GM23338 (cell line): ENCODE measurements at regions not wholly inside any gene's neighbourhood (a gene's known extent, or its start where the extent isn't known, plus 50 kb on each side); places are given as distances from the start of the nearest gene placed in this dataset.
A peak's percentile ranks its signal among the peaks of the same experiment; 100 is the strongest.

Source experiments
- ATAC-seq: fragments of 200-7000 bp; cut with Tn5 transposase; 3 replicates; pipeline ENCODE4 v1.9.1; 2020
- DNase-seq: peaks from one replicate; pipeline ENCODE4 v3.0.0-alpha.2; 2015; ENCODE audit warnings: low spot score
- H2AFZ ChIP-seq: fragments of 200-600 bp; sonication (generic); 2 replicates; pipeline ENCODE4 v1.8.0; 2016; ENCODE audit warnings: antibody characterized with exemption, mild to moderate bottlenecking, moderate library complexity
- H3F3A ChIP-seq: fragments of 200-600 bp; sonication (generic); replicated peaks from 2 replicates; pipeline ENCODE4 v1.8.0; 2017; ENCODE audit warnings: antibody characterized with exemption, mixed run types, low read depth
- H3K27ac ChIP-seq: fragments of 200-600 bp; sonication (generic); 2 replicates; pipeline ENCODE4 v1.6.1; 2016; ENCODE audit warnings: low read depth
- H3K27me3 ChIP-seq: fragments of 200-600 bp; sonication (generic); 2 replicates; pipeline ENCODE4 v1.8.0; 2016; ENCODE audit warnings: mild to moderate bottlenecking, mixed run types, moderate library complexity; ENCODE audit not compliant: insufficient read depth
- H3K36me3 ChIP-seq: fragments of 200-600 bp; sonication (generic); 2 replicates; pipeline ENCODE4 v1.8.0; 2016; ENCODE audit warnings: mild to moderate bottlenecking; ENCODE audit not compliant: insufficient read depth
- H3K4me1 ChIP-seq: fragments of 200-600 bp; sonication (generic); 2 replicates; pipeline ENCODE4 v1.8.0; 2016; ENCODE audit warnings: mild to moderate bottlenecking, moderate library complexity; ENCODE audit not compliant: insufficient read depth
- H3K4me2 ChIP-seq: fragments of 200-600 bp; sonication (generic); 2 replicates; pipeline ENCODE4 v1.7.1; 2017; ENCODE audit warnings: mixed run types
- H3K4me3 ChIP-seq: fragments of 200-600 bp; sonication (generic); 2 replicates; pipeline ENCODE4 v1.6.1; 2016; ENCODE audit warnings: mixed run types
- H3K79me2 ChIP-seq: fragments of 200-600 bp; sonication (generic); replicated peaks from 2 replicates; pipeline ENCODE4 v1.8.0; 2017; ENCODE audit warnings: mild to moderate bottlenecking; ENCODE audit not compliant: insufficient read depth
- H3K9me2 ChIP-seq: fragments of 200-600 bp; sonication (generic); 2 replicates; pipeline ENCODE4 v1.8.0; 2017; ENCODE audit not compliant: insufficient read depth
- H4K20me1 ChIP-seq: fragments of 200-600 bp; sonication (generic); replicated peaks from 2 replicates; pipeline ENCODE4 v1.8.0; 2017; ENCODE audit warnings: mild to moderate bottlenecking; ENCODE audit not compliant: insufficient read depth
- H3K27ac Mint-ChIP-seq: 2 replicates; pipeline ENCODE4 v1.8.0; 2020; ENCODE audit warnings: inconsistent platforms, mild to moderate bottlenecking, moderate library complexity, mixed read lengths
- H3K27me3 Mint-ChIP-seq: 3 replicates; pipeline ENCODE4 v1.8.0; 2022; ENCODE audit warnings: low read depth, mild to moderate bottlenecking, moderate library complexity, mixed read lengths, inconsistent platforms; ENCODE audit not compliant: insufficient read depth, poor library complexity
- H3K36me3 Mint-ChIP-seq: 3 replicates; pipeline ENCODE4 v1.8.0; 2021; ENCODE audit warnings: low read depth, mild to moderate bottlenecking, inconsistent platforms, moderate library complexity, mixed read lengths
- H3K4me1 Mint-ChIP-seq: 3 replicates; pipeline ENCODE4 v1.8.0; 2020; ENCODE audit warnings: mild to moderate bottlenecking, inconsistent platforms, mixed read lengths
- H3K4me3 Mint-ChIP-seq: 3 replicates; pipeline ENCODE4 v1.8.0; 2021; ENCODE audit warnings: moderate library complexity, mild to moderate bottlenecking, inconsistent platforms, mixed read lengths
- H3K9me3 Mint-ChIP-seq: 3 replicates; pipeline ENCODE4 v1.8.0; 2020; ENCODE audit warnings: moderate library complexity, mild to moderate bottlenecking, inconsistent platforms, mixed read lengths
- CREB1 ChIP-seq: fragments of 250-450 bp; sonication (Bioruptor Pico); IDR thresholded peaks from 2 replicates; pipeline ENCODE4 v1.5.0; 2020; ENCODE audit warnings: low read depth, mild to moderate bottlenecking, moderate library complexity
- CTCF ChIP-seq, 2 experiments: fragments of 200-600 bp in 1 of 2; sonication (generic) in 1 of 2; conservative IDR thresholded peaks; 2 replicates each; pipeline versions ENCODE4 v1.5.1 to v1.6.1; 2016 to 2017; ENCODE audit warnings: antibody characterized with exemption in 2 of 2, low read depth in 2 of 2, mild to moderate bottlenecking in 2 of 2, moderate library complexity in 1 of 2
- REST ChIP-seq: IDR thresholded peaks from one replicate; pipeline ENCODE4 v1.6.1; 2018; ENCODE audit warnings: antibody characterized with exemption; ENCODE audit not compliant: unreplicated experiment
- STAT1 ChIP-seq: IDR thresholded peaks from one replicate; pipeline ENCODE4 v1.6.1; 2016; ENCODE audit warnings: antibody characterized with exemption; ENCODE audit not compliant: unreplicated experiment
- ZNF331 ChIP-seq: fragments of 250-450 bp; sonication (Bioruptor Pico); IDR thresholded peaks from 2 replicates; pipeline ENCODE4 v1.5.0; 2020; ENCODE audit warnings: low read depth, mild to moderate bottlenecking, moderate library complexity
- TF ChIP-seq, protein P1 (sequence below): IDR thresholded peaks from 2 replicates; pipeline ENCODE4 v1.6.1; 2016; ENCODE audit warnings: antibody characterized with exemption

DNA sequence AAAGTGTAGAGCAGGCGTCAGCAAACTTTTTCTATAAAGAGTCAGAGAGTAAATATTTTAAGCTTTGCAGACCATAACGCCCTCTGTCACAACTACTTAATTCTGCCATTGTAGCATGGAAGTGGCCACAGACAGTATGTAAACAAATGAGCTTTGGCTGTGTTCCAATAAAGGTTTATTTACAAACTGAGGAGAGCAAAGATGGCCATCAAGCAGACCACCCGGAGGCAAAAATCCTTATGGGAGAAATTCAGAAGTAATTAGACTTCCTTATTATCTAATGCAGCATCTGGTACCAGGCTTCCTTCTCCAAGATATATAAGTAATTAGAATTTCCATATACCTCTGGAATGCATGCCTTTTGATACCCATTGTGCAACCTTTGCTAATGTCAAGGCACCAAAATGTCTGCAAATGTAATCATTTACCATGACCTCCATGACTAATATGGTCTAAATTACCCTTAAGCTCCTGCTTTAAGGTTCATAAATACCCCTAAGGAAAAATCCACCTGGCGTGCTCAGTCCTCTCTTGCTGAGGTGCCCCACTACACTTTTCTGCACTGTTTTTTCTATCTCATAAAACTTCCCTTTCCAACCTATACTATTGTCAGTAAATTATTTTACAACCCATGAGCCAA lies 377.8 kb downstream of the MATN1 start (continued):
- no peak for TF ChIP-seq CTCF (conservative IDR thresholded peaks at IDR 0.05; ENCODE audit: low read depth in 2 of 2)

DNA sequence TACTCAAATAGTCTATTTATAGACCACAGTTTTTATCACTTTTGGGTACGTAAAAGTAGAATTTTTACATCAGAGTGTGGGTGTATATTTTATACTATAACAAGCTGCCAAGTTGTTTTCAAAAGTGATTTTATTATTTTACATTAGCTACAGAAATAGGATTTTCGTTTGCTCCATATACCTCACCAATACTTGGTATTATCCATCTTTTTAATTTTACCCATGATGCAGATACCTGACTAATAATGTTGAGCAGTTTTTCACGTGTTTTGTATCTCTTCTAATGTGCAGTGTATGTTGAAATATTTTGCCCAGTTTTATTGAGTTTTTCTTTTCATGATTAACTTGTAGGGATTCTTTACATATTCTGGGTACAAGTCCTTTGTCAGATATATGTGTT lies 379.8 kb downstream of the MATN1 start:
- H3F3A ChIP-seq = no peaks in the 10 kb centered on the region
- H3K27me3 ChIP-seq = no peaks in the 10 kb centered on the region
- H3K4me3 ChIP-seq = no peak overlapping the region
- H3K4me3 Mint-ChIP-seq = no peak overlapping the region
- H3K4me1 ChIP-seq = peaks cover 21% of the 10 kb centered on the region
- peaks cover 4% of the 10 kb centered on the region; the same call in 2 of the 3 replicates for H3K4me1 Mint-ChIP-seq
- H3K27ac ChIP-seq = no peak overlapping the region
- H4K20me1 ChIP-seq = no peaks in the 10 kb centered on the region
- H3K27ac Mint-ChIP-seq = no peak overlapping the region
- H3K79me2 ChIP-seq = no peaks in the 10 kb centered on the region
- no peak overlapping the region for H3K4me2 ChIP-seq
- no peak for TF ChIP-seq ZNF331 (CRISPR knock-in tag)
- H3K9me3 Mint-ChIP-seq = peaks cover 7% of the 10 kb centered on the region
- H3K36me3 Mint-ChIP-seq = peaks cover 2% of the 10 kb centered on the region; the same call in 1 of the 3 replicates
- H3K36me3 ChIP-seq = no peaks in the 10 kb centered on the region
- no peak for DNase-seq
- no peak for ATAC-seq
- no peak overlapping the region for H2AFZ ChIP-seq
- H3K27me3 Mint-ChIP-seq = peaks cover 3% of the 10 kb centered on the region
- peaks cover 8% of the 10 kb centered on the region; the same call in 1 of the 2 replicates for H3K9me2 ChIP-seq

DNA sequence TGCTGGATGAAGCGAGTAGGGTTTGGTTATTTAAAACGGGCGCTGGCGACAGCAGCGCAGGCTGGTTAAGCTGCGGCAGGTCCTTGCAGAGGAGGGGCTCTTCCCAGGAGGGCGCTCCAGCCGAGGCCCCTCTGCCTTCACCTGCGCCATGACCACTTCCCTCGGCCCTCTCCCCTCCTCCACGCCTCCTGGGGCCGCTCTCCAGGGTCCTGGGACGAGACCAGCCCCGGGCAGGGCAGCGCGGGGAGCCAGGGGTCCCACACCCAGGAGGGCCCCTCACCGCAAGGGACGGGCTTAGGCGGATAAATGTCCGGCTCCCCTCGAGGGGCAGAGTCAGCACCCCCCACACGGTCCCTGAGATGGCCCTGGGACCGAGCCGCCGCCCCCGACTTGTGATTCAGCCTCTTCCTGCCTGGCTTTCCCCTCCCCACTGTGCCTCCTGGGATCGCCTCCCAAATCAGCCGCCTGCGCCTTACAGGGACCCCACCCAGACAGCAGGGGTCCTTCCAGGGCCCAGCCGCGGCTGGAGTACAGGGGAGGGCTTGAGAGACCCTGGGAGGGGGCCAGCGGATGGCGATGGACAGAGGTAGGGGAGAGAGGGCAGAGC lies 380.7 kb downstream of the MATN1 start:
- peak overlapping the region; percentile 34; the same call in 2 of the 3 replicates for H3K4me3 Mint-ChIP-seq
- H3K4me1 ChIP-seq = peaks cover 21% of the 10 kb centered on the region
- no peaks in the 10 kb centered on the region for H3F3A ChIP-seq
- H3K9me2 ChIP-seq = peaks cover 16% of the 10 kb centered on the region; the same call in 1 of the 2 replicates
- H3K27me3 ChIP-seq = no peaks in the 10 kb centered on the region
- no peaks in the 10 kb centered on the region for H3K36me3 Mint-ChIP-seq
- H3K4me2 ChIP-seq = peak overlapping the region; percentile 76
- no peaks in the 10 kb centered on the region for H4K20me1 ChIP-seq
- H3K27ac Mint-ChIP-seq = no peak overlapping the region
- H3K4me3 ChIP-seq = peak overlapping the region; percentile 57
- H2AFZ ChIP-seq = peak overlapping the region; percentile 90
- TF ChIP-seq STAT1 (no peak), REST (peak; percentile 70), CREB1 (CRISPR knock-in tag) (no peak), CTCF (conservative IDR thresholded peaks at IDR 0.05; ENCODE audit: low read depth in 2 of 2) (no peak; a peak in 1 of 4 replicates)
- TF ChIP-seq, protein P1, sequence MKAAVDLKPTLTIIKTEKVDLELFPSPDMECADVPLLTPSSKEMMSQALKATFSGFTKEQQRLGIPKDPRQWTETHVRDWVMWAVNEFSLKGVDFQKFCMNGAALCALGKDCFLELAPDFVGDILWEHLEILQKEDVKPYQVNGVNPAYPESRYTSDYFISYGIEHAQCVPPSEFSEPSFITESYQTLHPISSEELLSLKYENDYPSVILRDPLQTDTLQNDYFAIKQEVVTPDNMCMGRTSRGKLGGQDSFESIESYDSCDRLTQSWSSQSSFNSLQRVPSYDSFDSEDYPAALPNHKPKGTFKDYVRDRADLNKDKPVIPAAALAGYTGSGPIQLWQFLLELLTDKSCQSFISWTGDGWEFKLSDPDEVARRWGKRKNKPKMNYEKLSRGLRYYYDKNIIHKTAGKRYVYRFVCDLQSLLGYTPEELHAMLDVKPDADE = no peak
- peaks cover 3% of the 10 kb centered on the region; the same call in 2 of the 3 replicates for H3K9me3 Mint-ChIP-seq
- H3K79me2 ChIP-seq = no peaks in the 10 kb centered on the region
- H3K4me1 Mint-ChIP-seq = peaks cover 4% of the 10 kb centered on the region; the same call in 2 of the 3 replicates
- H3K27ac ChIP-seq = no peak overlapping the region
- H3K27me3 Mint-ChIP-seq = peaks cover 3% of the 10 kb centered on the region
- DNase-seq (peak; percentile 66), ATAC-seq (peak; percentile 99)
- no peaks in the 10 kb centered on the region for H3K36me3 ChIP-seq
